ENCODE measurements at regions not wholly inside any gene's neighbourhood (a gene's known extent, or its start where the extent isn't known, plus 50 kb on each side); places are given as distances from the start of the nearest gene placed in this dataset.

DNA sequence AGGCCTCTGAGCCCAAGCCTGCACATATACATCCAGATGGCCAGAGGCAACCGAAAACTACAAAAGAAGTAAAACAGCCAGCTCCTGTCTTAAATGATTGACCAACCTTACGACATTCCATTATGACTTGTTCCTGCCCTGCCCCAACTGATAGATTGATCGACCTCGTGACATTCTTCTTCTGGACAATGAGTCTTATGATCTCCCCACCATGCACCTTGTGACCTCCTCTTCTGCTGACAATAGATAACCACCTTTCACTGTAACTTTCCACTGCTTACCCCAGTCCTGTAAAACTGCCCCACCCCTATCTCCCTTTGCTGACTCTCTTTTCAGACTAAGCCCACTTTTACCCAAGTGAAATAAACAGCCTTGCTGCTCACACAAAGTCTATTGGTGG, 670.0 kb upstream of the PKDCC start:
- H3K27ac Mint-ChIP-seq (ENCODE audit: unreplicated experiment): no peak overlapping the region
- TF ChIP-seq, protein P1, sequence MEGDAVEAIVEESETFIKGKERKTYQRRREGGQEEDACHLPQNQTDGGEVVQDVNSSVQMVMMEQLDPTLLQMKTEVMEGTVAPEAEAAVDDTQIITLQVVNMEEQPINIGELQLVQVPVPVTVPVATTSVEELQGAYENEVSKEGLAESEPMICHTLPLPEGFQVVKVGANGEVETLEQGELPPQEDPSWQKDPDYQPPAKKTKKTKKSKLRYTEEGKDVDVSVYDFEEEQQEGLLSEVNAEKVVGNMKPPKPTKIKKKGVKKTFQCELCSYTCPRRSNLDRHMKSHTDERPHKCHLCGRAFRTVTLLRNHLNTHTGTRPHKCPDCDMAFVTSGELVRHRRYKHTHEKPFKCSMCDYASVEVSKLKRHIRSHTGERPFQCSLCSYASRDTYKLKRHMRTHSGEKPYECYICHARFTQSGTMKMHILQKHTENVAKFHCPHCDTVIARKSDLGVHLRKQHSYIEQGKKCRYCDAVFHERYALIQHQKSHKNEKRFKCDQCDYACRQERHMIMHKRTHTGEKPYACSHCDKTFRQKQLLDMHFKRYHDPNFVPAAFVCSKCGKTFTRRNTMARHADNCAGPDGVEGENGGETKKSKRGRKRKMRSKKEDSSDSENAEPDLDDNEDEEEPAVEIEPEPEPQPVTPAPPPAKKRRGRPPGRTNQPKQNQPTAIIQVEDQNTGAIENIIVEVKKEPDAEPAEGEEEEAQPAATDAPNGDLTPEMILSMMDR (IDR thresholded peaks at IDR 0.05): no peak
- H3K9me3 Mint-ChIP-seq (ENCODE audit: low read depth): no peaks in the 10 kb centered on the region
- H3K4me3 Mint-ChIP-seq (ENCODE audit: unreplicated experiment): no peak overlapping the region
- H3K36me3 Mint-ChIP-seq (ENCODE audit: low read depth): no peaks in the 10 kb centered on the region
- H3K4me1 Mint-ChIP-seq (ENCODE audit: low read depth): no peaks in the 10 kb centered on the region
- no peak for DNase-seq (ENCODE audit: low spot score)
- H3K27me3 Mint-ChIP-seq (ENCODE audit: low read depth): peaks cover 5% of the 10 kb centered on the region

DNA sequence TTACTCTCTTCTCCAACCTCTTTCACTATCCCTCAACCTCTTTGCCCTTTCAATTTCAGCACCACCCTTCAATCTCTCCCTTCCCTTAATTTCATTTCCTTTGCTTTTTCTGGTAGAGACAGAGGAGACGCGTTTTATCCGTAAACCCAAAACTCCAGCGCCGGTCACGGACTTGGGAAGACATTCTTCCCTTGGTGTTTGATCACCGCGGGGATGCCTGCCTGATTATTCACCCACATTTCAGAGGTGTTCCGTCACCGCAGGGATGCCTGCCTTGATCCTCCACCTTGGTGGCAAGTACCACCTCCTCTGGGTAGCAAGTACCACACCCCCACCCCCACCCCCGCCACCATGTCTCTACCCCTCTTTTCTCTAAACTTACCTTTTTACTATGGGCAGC, 669.4 kb upstream of the PKDCC start:
- H3K27me3 Mint-ChIP-seq (ENCODE audit: low read depth): peaks cover 5% of the 10 kb centered on the region
- H3K4me1 Mint-ChIP-seq (ENCODE audit: low read depth): no peaks in the 10 kb centered on the region
- H3K36me3 Mint-ChIP-seq (ENCODE audit: low read depth): no peaks in the 10 kb centered on the region
- H3K4me3 Mint-ChIP-seq (ENCODE audit: unreplicated experiment): no peak overlapping the region
- no peak overlapping the region for H3K27ac Mint-ChIP-seq (ENCODE audit: unreplicated experiment)
- no peaks in the 10 kb centered on the region for H3K9me3 Mint-ChIP-seq (ENCODE audit: low read depth)
- TF ChIP-seq, protein P1 (IDR thresholded peaks at IDR 0.05): no peak
- no peak for DNase-seq (ENCODE audit: low spot score)

DNA sequence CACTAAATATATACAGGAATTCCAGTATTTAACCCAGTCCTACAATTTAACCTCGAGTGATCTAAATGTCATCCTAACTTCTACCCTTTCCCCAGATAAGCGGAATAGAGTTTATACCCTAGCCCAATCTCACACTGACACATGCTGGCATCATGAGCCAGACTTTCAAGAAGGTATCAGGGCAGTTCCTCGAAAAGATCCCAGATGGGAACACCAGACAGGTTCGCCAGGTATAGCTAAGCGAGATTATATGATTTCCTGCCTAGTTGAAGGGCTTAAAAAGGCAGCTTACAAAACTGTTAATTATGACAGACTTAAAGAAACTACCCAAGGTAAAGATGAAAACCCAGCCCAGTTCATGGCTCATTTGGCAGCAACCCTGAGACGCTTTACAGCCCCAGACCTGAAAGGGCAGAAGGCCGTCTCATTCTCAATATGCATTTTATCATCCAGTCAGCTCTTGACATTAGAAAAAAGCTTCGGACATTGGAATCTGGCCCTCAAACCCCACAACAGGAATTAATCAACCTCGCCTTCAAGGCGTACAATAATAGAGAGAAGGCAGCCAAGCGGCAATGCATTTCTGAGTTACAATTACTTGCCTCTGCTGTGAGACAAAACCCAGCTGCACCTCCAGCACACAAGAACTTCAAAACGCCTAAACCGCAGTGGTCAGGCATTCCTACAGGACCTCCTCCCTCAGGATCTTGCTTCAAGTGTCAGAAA, 668.2 kb upstream of the PKDCC start:
- Mint-ChIP-seq H3K4me1 (ENCODE audit: low read depth) (no peaks in the 10 kb centered on the region), H3K36me3 (ENCODE audit: low read depth) (no peaks in the 10 kb centered on the region), H3K27me3 (ENCODE audit: low read depth) (peaks cover 5% of the 10 kb centered on the region), H3K4me3 (ENCODE audit: unreplicated experiment) (no peak overlapping the region), H3K9me3 (ENCODE audit: low read depth) (no peaks in the 10 kb centered on the region), H3K27ac (ENCODE audit: unreplicated experiment) (no peak overlapping the region)
- TF ChIP-seq, protein P1 (IDR thresholded peaks at IDR 0.05): no peak
- DNase-seq (ENCODE audit: low spot score): no peak

DNA sequence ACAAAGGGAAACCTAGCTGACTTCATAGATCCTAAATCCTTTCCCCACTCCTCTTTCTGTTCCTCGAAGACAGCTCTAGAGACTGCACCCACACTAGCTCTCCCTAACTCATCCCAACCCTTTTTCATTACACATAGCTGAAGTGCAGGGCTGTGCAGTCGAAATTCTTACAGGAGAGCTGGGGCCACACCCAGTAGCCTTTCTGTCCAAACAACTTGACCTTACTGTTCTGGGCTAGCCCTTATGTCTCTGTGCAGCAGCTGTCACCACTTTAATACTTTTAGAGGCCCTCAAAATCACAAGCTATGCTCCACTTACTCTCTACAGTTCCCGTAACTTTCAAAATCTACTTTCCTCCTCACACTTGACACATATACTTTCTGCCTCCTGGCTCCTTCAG, 666.1 kb upstream of the PKDCC start:
- no peak for DNase-seq (ENCODE audit: low spot score)
- no peaks in the 10 kb centered on the region for H3K9me3 Mint-ChIP-seq (ENCODE audit: low read depth)
- TF ChIP-seq, protein P1 (IDR thresholded peaks at IDR 0.05): no peak
- no peaks in the 10 kb centered on the region for H3K4me1 Mint-ChIP-seq (ENCODE audit: low read depth)
- no peak overlapping the region for H3K27ac Mint-ChIP-seq (ENCODE audit: unreplicated experiment)
- no peaks in the 10 kb centered on the region for H3K36me3 Mint-ChIP-seq (ENCODE audit: low read depth)
- no peak overlapping the region for H3K4me3 Mint-ChIP-seq (ENCODE audit: unreplicated experiment)
- peaks cover 6% of the 10 kb centered on the region for H3K27me3 Mint-ChIP-seq (ENCODE audit: low read depth)

DNA sequence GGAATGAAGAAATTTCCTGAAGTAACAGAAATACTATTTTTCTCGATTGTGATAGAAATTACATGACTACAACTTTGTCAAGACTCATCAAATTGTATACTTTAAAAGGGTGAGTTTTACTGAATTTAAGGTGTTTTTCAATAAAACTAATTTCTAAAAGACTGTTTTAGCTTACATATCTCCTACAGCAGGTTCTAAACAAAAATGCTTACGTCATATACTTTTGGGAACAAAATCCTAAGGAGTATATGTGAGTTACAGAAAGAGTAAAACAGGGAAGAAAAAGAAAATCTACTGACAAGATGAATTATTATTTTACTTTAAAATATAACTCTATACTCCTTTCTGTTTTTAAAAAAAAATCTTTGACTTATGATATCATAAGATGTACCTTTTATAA, 660.3 kb upstream of the PKDCC start:
- no peak overlapping the region for H3K4me3 Mint-ChIP-seq (ENCODE audit: unreplicated experiment)
- no peaks in the 10 kb centered on the region for H3K4me1 Mint-ChIP-seq (ENCODE audit: low read depth)
- TF ChIP-seq, protein P1 (IDR thresholded peaks at IDR 0.05): no peak
- H3K36me3 Mint-ChIP-seq (ENCODE audit: low read depth): no peaks in the 10 kb centered on the region
- H3K9me3 Mint-ChIP-seq (ENCODE audit: low read depth): peaks cover 6% of the 10 kb centered on the region
- H3K27me3 Mint-ChIP-seq (ENCODE audit: low read depth): peaks cover 12% of the 10 kb centered on the region
- H3K27ac Mint-ChIP-seq (ENCODE audit: unreplicated experiment): no peak overlapping the region
- DNase-seq (ENCODE audit: low spot score): no peak

All from chondrocyte (in vitro differentiated cells).